ENCODE measurements at regions not wholly inside any gene's neighbourhood (a gene's known extent, or its start where the extent isn't known, plus 50 kb on each side); places are given as distances from the start of the nearest gene placed in this dataset.

DNA sequence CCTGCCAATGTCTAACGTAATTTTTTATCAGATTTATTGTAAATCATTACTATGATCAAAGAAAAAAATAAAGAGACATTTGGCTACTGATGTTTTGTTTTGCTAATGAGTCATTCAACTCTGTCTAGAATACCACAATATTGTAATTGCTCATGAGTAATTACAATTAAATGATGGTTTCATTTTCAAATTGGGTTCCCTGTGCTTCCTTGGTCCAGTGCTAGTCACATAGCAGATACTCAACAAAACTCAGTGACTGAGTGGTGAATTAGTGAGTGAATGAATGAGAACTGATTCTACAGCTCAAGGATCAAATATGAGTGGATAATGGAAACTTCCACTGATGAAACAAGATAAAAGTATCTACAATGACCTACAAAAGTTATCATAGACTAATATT lies 304.7 kb downstream of the POU4F1 start:
- TF ChIP-seq, protein P1, sequence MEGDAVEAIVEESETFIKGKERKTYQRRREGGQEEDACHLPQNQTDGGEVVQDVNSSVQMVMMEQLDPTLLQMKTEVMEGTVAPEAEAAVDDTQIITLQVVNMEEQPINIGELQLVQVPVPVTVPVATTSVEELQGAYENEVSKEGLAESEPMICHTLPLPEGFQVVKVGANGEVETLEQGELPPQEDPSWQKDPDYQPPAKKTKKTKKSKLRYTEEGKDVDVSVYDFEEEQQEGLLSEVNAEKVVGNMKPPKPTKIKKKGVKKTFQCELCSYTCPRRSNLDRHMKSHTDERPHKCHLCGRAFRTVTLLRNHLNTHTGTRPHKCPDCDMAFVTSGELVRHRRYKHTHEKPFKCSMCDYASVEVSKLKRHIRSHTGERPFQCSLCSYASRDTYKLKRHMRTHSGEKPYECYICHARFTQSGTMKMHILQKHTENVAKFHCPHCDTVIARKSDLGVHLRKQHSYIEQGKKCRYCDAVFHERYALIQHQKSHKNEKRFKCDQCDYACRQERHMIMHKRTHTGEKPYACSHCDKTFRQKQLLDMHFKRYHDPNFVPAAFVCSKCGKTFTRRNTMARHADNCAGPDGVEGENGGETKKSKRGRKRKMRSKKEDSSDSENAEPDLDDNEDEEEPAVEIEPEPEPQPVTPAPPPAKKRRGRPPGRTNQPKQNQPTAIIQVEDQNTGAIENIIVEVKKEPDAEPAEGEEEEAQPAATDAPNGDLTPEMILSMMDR (IDR thresholded peaks at IDR 0.05; ENCODE audit: low read depth, low read length) = no peak
- no peak for TF ChIP-seq EZH2phosphoT487 (IDR thresholded peaks at IDR 0.05; ENCODE audit: low read depth)
